Gastrocnemius medialis (tissue), 4 donors: ENCODE measurements at regions not wholly inside any gene's neighbourhood (a gene's known extent, or its start where the extent isn't known, plus 50 kb on each side); places are given as distances from the start of the nearest gene placed in this dataset.
"Not testable (repeated sequence)": the region's sequence is repeated elsewhere in the genome, so short reads cannot be mapped to it uniquely, and the experiment has no call there.

Experiments used
- ATAC-seq, 2 donors: fragments of 150-250 bp; one replicate each; pipeline ENCODE4 v1.9.1; 2016
- DNase-seq, 2 donors: peaks; one replicate each; pipeline ENCODE4 v3.0.0-alpha.2; 2019
- H3K27ac ChIP-seq, 4 donors: fragments of 200-600 bp; sonication (generic); 1 replicate in 1 of 4; 2 replicates in 3 of 4; pipeline ENCODE4 v1.5.1; 2016 to 2018; ENCODE audit warnings: mild to moderate bottlenecking in 2 of 4, moderate library complexity in 1 of 4
- H3K27me3 ChIP-seq, 3 donors: fragments of 200-600 bp; sonication (generic) in 2 of 3; 1 replicate in 1 of 3; 2 replicates in 2 of 3; pipeline versions ENCODE4 v1.5.1 to v1.6.0; 2016 to 2019; ENCODE audit warnings: mild to moderate bottlenecking in 1 of 3, moderate library complexity in 1 of 3
- H3K36me3 ChIP-seq, 2 donors: fragments of 200-600 bp; sonication (generic) in 1 of 2; one replicate each; pipeline ENCODE4 v1.5.1; 2017 to 2018
- H3K4me1 ChIP-seq, 2 donors: fragments of 200-600 bp; sonication (generic) in 1 of 2; one replicate each; pipeline ENCODE4 v1.5.1; 2016 to 2017; ENCODE audit warnings: mild to moderate bottlenecking in 2 of 2
- H3K4me3 ChIP-seq, 4 donors: fragments of 200-600 bp; sonication (generic) in 3 of 4; 1 replicate in 1 of 4; 2 replicates in 3 of 4; pipeline ENCODE4 v1.5.1; 2016 to 2019; ENCODE audit warnings: mild to moderate bottlenecking in 2 of 4
- H3K9me3 ChIP-seq, 3 donors: fragments of 200-600 bp; sonication (generic) in 2 of 3; 1 replicate in 1 of 3; 2 replicates in 2 of 3; pipeline ENCODE4 v1.5.1; 2016 to 2019
- in situ Hi-C, 4 donors: fragments of 200-750 bp; cut with MboI; loops; one replicate each; pipeline versions ENCODE4 v1.15.0 to v1.8.0; 2017; ENCODE audit warnings: low sequenced_read_pairs in 4 of 4
- intact Hi-C: fragments of 100-400 bp; cut with DNase I; formaldehyde crosslinking; loops from one replicate; pipeline ENCODE4 v1.15.1; 2023; ENCODE audit warnings: low total_unique reads

DNA sequence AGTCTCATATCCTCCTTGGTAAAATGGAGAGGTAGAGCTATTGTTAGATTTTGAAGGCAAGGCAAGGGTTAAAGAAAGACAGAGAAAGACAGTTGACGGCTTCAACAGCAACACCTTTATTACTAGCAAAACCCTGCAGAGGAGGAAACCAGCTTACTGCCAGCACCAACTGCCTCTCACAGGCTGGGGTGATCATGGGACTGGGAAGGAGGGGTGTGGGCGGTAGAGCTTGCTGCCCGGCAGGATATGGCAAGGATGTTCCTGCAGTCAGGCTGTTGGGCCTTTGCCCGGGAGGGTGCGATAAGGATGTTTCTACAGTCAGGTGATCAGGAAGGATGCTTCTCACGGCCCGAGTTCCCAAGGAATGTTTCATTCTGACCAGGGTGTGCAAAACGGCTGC, 310.0 kb downstream of the FOXD4L4 start:
- H3K9me3 ChIP-seq, intact Hi-C loops, in situ Hi-C loops, H3K27ac ChIP-seq, H3K4me3 ChIP-seq, DNase-seq, H3K4me1 ChIP-seq, H3K27me3 ChIP-seq, ATAC-seq, H3K36me3 ChIP-seq: not testable (repeated sequence)

DNA sequence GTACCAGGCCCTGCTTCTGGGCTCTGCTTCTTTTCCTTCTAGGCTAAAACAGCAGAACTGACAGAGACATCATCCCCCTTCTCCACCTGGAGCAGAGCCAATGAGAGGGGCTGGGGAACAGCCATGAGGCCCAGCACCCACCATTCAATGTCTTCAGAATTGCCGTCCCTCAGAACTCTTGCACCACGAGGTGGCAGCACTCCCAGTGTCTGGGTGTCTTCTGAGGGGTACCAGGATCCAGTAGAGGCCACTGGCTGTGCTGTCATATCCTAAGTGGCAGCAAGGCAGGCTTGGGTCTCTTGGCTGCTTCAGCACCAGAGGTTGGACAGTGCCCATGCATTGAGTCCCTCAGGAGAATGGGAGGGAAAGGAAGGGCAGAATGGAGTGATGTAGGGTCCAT, 312.8 kb downstream of the FOXD4L4 start:
- H3K9me3 ChIP-seq, in situ Hi-C loops, ATAC-seq, H3K4me1 ChIP-seq, H3K4me3 ChIP-seq, H3K36me3 ChIP-seq, DNase-seq, H3K27me3 ChIP-seq, H3K27ac ChIP-seq, intact Hi-C loops: not testable (repeated sequence)

DNA sequence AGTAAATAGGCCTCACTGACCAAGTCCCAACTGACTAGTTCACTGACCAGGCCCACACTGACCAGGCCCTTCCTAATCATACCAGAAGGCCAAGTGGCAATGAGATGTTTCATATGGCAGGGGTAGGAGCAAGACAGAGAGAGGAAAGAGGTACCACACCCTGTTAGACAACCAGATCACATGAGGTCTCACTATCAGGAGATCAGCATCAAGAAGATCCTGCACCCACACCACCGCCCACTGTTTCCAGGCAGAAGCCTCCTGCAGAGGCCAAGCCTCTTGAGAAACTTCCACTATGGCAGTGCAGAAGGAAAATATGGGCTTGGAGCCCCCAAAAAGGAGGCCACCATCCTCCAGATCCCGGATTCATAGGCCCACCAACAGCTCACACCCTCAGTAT, 317.8 kb downstream of the FOXD4L4 start:
- in situ Hi-C loops = not testable (repeated sequence)

DNA sequence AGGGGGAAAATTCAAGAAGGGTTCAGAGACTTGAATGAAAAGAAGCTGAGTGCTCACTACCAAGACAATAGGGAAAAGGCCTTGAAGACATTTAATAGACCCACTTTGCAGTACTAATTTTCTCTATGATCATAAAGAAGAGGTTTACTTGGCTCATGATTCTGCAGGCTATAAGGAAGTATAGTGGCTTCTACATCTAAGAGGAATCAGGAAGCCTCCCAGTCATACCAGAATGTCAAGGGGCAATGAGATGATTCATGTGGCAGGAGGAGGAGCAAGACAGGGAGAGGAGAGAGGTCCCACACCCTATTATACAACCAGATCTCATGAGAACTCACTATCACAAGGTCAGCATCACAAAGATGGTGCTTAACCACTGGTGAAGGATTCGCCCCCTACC, 323.7 kb downstream of the FOXD4L4 start:
- H3K9me3 ChIP-seq, in situ Hi-C loops, intact Hi-C loops: not testable (repeated sequence)

More for the DNA sequence above, 317.8 kb downstream of the FOXD4L4 start:
- H3K4me3 ChIP-seq, H3K27ac ChIP-seq, intact Hi-C loops, ATAC-seq, H3K4me1 ChIP-seq, H3K27me3 ChIP-seq, DNase-seq, H3K36me3 ChIP-seq, H3K9me3 ChIP-seq: not testable (repeated sequence)

DNA sequence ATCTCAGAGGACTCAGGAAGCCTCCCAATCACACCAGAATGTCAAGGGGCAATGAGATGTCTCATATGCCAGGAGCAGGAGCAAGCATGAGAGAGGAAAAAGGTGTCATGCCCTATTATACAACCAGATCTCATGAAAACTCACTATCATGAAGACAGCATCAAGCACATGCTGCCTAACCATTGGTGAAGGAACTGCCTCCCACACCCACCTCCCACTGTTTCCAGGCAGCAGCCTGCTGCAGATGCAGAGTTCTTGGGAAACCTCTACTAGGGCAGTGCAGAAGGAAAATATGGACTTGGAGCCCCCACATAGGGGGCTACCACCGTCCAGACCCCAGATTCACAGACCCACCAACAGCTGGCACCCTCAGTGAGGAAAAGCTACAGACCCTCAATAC, 326.9 kb downstream of the FOXD4L4 start:
- in situ Hi-C loops, H3K4me3 ChIP-seq, ATAC-seq, H3K27ac ChIP-seq, H3K36me3 ChIP-seq, H3K4me1 ChIP-seq, DNase-seq, H3K9me3 ChIP-seq, H3K27me3 ChIP-seq, intact Hi-C loops: not testable (repeated sequence)

More for the DNA sequence above, 323.7 kb downstream of the FOXD4L4 start:
- not testable (repeated sequence) for H3K27me3 ChIP-seq, DNase-seq, H3K4me1 ChIP-seq, ATAC-seq, H3K4me3 ChIP-seq, H3K36me3 ChIP-seq, H3K27ac ChIP-seq

DNA sequence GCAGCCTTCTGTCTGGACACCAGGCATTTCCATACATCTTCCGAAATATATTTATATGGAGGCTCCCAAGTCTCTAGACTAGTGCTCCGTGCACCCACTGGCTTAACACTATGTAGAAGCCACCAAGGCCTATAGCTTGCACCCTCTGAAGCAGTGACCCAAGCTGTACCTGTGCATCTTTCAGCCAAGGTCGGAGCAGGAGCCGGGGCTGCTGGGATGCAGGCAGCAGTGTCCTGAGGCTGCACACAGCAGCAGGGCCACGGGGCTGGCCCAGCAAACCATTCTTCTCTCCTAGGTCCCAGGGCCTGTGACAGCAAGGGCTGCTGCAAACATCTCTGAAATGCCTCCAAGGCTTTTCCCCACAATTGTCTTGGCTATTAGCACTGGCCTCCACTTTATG, 328.8 kb downstream of the FOXD4L4 start:
- intact Hi-C loops, DNase-seq, H3K9me3 ChIP-seq, H3K4me1 ChIP-seq, H3K27me3 ChIP-seq, H3K27ac ChIP-seq, H3K4me3 ChIP-seq, ATAC-seq, H3K36me3 ChIP-seq, in situ Hi-C loops: not testable (repeated sequence)

DNA sequence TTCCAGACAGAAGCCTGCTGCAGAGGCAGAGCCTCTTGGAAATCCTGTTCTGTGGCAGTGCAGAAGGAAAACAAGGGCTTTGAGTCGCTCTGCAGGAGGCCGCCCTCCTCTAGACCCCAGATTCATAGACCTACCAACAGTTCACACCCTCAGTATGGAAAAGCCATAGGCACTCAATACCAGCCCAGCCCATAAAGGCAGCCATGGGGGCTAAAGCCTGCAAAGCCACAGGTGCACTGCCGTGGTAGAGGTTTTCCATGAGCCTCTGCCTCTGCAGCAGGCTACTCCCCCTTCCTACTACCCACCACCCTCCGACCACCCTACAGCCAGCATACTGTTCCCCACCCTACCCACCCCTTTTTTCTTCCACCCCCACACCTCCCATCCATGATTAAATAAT, 330.3 kb downstream of the FOXD4L4 start:
- peak in 1 of 2 donors; percentile 5 for DNase-seq
- H3K9me3 ChIP-seq, H3K36me3 ChIP-seq, ATAC-seq, H3K4me3 ChIP-seq, H3K27me3 ChIP-seq, intact Hi-C loops, in situ Hi-C loops, H3K27ac ChIP-seq, H3K4me1 ChIP-seq: not testable (repeated sequence)

DNA sequence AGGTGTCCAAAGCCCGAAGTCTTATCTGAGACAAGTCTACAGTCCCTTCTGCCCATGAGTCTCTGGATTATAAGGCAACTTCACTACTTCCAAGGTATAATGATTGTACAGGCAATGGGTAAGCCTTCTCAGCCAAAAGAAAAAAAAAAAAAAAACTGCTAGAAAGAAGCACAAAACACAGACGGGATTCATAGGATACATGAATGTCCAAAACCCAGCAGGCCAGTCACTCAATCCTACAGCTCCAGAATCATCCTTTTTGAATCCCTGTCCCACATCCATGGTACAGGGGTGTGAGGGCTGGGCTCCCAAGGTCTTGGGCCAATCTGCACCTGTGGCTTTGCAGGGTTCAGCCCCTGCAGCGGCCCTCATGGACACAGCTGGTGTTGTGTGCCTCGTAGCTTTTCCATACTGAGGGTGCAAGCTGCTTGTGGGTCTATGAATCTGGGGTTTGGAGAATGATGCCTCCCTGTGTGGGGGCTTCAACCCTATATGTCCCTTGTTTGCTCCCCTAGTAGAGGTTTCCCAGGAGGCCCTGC, 331.6 kb downstream of the FOXD4L4 start:
- in situ Hi-C loops, H3K27ac ChIP-seq, H3K27me3 ChIP-seq, DNase-seq, ATAC-seq, H3K4me1 ChIP-seq, H3K9me3 ChIP-seq, H3K4me3 ChIP-seq, H3K36me3 ChIP-seq, intact Hi-C loops: not testable (repeated sequence)

DNA sequence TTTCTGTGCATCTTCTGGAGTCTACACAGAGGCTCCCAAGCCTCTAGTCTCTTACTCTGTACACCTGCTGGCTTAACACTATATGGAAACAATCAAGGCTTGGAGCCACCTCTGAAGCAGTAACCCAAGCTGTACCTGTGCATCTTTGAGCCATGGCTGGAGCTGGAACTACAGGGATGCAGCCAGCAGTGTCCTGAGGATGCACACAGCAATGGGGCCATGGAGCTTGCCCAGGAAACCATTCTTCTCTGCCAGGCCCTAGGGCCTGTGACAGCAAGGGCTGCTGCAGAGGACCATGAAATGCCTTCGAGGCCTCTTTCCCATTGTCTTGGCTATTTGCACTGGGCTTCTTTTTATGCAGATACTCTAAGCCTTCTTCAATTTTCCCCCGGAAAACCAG, 332.1 kb downstream of the FOXD4L4 start:
- H3K27ac ChIP-seq, H3K9me3 ChIP-seq, H3K27me3 ChIP-seq, H3K4me3 ChIP-seq, ATAC-seq, DNase-seq, in situ Hi-C loops, intact Hi-C loops, H3K36me3 ChIP-seq, H3K4me1 ChIP-seq: not testable (repeated sequence)

DNA sequence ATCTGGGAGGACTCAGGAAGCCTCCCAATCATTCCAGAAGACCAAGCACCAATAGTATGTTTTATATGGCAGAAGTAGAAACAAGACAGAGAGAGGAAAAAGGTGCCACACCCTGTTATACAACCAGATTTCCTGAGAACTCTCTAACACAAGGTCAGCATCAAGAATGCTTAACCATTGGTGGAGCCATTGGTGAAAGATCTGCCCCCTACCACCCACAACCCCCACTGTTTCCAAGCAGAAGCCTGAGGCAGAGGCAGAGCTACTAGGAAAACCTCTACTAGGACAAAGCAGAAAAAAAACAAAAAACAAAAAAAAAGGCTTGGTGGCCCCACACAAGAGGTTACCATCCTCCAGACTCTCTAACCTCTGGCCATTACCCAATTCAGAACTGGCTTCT, 336.2 kb downstream of the FOXD4L4 start:
- ATAC-seq, H3K4me3 ChIP-seq, H3K4me1 ChIP-seq, H3K36me3 ChIP-seq, DNase-seq, in situ Hi-C loops, H3K27me3 ChIP-seq, H3K27ac ChIP-seq, intact Hi-C loops, H3K9me3 ChIP-seq: not testable (repeated sequence)

DNA sequence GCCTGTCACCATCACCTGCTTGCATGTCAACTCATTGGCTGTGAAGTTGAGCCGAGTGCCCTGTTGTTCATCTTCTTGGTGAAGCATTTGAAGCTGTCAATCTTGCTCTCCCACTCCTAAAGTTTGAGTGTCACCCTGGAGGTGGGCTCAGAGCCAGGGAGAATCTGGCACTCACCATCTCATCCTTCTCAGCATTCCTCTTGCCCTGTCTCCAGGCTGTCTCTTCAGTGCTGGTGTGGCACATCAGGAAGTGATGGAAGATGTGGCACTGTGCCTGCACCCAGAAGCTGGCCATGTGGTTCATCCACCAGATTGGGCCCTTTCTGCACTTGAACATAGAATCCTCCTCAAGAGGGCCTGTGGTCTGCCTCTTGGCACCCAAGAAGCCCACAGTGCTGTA, 345.9 kb downstream of the FOXD4L4 start:
- ATAC-seq, H3K4me3 ChIP-seq, H3K27me3 ChIP-seq, H3K27ac ChIP-seq, in situ Hi-C loops, H3K36me3 ChIP-seq, DNase-seq, H3K4me1 ChIP-seq, H3K9me3 ChIP-seq, intact Hi-C loops: not testable (repeated sequence)
